Skeletal muscle tissue (tissue), 3 donors: ENCODE measurements at regions not wholly inside any gene's neighbourhood (a gene's known extent, or its start where the extent isn't known, plus 50 kb on each side); places are given as distances from the start of the nearest gene placed in this dataset.
A peak's percentile ranks its signal among the peaks of the same experiment; 100 is the strongest.

Experiments used
- H3K27ac ChIP-seq: one replicate; pipeline ENCODE4 v1.7.0; 2013; ENCODE audit warnings: mild to moderate bottlenecking, low read depth, low read length, inconsistent platforms
- H3K27me3 ChIP-seq, 3 donors: one replicate each; pipeline ENCODE4 v1.7.0; 2013; ENCODE audit warnings: low read length in 3 of 3; ENCODE audit not compliant: control insufficient read depth in 3 of 3, insufficient read depth in 3 of 3
- H3K36me3 ChIP-seq, 3 donors: one replicate each; pipeline ENCODE4 v1.7.0; 2013; ENCODE audit warnings: low read length in 3 of 3; ENCODE audit not compliant: control insufficient read depth in 3 of 3, insufficient read depth in 3 of 3
- H3K4me1 ChIP-seq, 3 donors: one replicate each; pipeline ENCODE4 v1.7.0; 2013; ENCODE audit warnings: low read length in 3 of 3, mild to moderate bottlenecking in 3 of 3; ENCODE audit not compliant: control insufficient read depth in 3 of 3, insufficient read depth in 3 of 3
- H3K4me3 ChIP-seq, 3 donors: one replicate each; pipeline ENCODE4 v1.7.0; 2013; ENCODE audit warnings: low read length in 3 of 3
- H3K9ac ChIP-seq, 3 donors: one replicate each; pipeline ENCODE4 v1.7.0; 2013; ENCODE audit warnings: low read length in 3 of 3, mild to moderate bottlenecking in 3 of 3, moderate library complexity in 2 of 3, low read depth in 1 of 3
- H3K9me3 ChIP-seq, 3 donors: one replicate each; pipeline ENCODE4 v1.7.0; 2013; ENCODE audit warnings: low read length in 3 of 3; ENCODE audit not compliant: control insufficient read depth in 3 of 3
- donor health status: Osteomylitis.

DNA sequence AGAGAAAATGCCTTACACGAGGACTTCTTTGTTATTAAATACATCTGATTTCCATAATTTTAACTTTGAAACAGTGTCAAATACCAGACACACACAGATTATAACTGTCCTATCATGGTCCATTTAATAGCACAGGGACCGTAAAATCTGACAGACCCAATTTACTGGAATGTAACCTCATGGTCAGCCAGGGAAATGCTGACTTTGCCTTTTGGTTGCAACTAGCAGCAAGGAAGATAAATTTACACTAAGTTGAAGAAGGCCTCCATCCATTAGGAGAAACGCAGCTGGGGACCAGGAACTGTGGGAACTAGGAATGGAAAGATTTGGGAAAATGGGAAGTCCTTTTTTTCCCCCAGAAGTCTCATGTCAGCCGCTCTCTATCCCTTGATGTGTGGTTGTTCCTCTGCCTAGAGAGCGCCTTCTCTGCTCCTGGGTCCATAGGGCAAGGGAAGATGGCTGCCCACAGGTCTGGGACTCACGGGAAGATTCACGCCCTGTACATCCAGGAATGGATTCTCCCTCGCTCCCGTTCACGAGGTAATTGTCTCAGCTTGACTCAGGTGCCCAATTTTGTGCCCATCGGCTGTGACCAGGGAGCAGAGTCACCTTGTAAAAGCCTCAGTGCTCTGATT is 74.6 kb upstream of the L3MBTL3 start:
- no peaks in the 10 kb centered on the region for H3K4me1 ChIP-seq
- H3K9ac ChIP-seq, result no peak overlapping the region
- H3K27ac ChIP-seq, result no peak overlapping the region
- H3K9me3 ChIP-seq, result no peaks in the 10 kb centered on the region
- no peaks in the 10 kb centered on the region for H3K36me3 ChIP-seq
- no peak overlapping the region for H3K4me3 ChIP-seq
- peaks cover 0 to 4% (median 0%) of the 10 kb centered on the region in 3 donors for H3K27me3 ChIP-seq

- no peak overlapping the region for H3K4me3 ChIP-seq
- H3K4me1 ChIP-seq, result no peaks in the 10 kb centered on the region
- peaks cover 0 to 4% (median 0%) of the 10 kb centered on the region in 3 donors for H3K27me3 ChIP-seq
- no peak overlapping the region for H3K9ac ChIP-seq
- H3K36me3 ChIP-seq, result no peaks in the 10 kb centered on the region
- H3K27ac ChIP-seq, result no peak overlapping the region
- no peaks in the 10 kb centered on the region for H3K9me3 ChIP-seq
Measured at GRCh38 chr6:129940454-129941195, 77.8 kb upstream of the L3MBTL3 start.

- H3K9ac ChIP-seq, result no peak overlapping the region
- no peaks in the 10 kb centered on the region for H3K9me3 ChIP-seq
- no peaks in the 10 kb centered on the region for H3K36me3 ChIP-seq
- no peaks in the 10 kb centered on the region for H3K4me1 ChIP-seq
- no peak overlapping the region for H3K4me3 ChIP-seq
- no peak overlapping the region for H3K27ac ChIP-seq
- peaks cover 0 to 4% (median 0%) of the 10 kb centered on the region in 3 donors for H3K27me3 ChIP-seq
Measured at GRCh38 chr6:129938249-129939020, 77.3 kb upstream of the TMEM244 start.

GRCh38 chr6:129936329-129937165 is 75.4 kb upstream of the TMEM244 start:
- Histone ChIP-seq H3K4me1 (no peaks in the 10 kb centered on the region), H3K27ac (no peak overlapping the region), H3K4me3 (peak overlapping the region in 2 of 3 donors; percentile 8 to 44), H3K9me3 (no peaks in the 10 kb centered on the region), H3K36me3 (no peaks in the 10 kb centered on the region), H3K9ac (no peak overlapping the region), H3K27me3 (peaks cover 0 to 4% (median 0%) of the 10 kb centered on the region in 3 donors)

DNA sequence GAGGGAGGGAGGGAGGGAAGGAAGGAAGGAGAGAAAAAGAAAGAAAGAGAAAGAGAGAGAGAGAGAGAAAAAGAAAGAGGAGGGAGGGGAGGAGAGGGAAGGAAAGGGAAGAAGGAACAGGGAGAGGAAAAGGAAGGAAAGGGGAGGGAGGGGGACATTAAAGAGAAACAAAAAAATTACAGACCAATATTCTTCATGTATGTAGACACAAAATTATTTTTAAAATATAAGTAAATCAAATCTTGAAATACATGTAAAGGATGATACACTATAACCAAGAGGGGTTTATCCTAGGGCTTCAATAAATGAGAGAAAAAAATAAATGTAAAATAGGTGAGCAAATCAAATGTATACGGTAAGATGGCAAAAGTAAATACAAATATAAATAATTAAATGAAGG is 71.2 kb upstream of the TMEM244 start:
- Histone ChIP-seq H3K9me3 (no peaks in the 10 kb centered on the region), H3K27me3 (no peaks in the 10 kb centered on the region), H3K9ac (no peak overlapping the region), H3K4me1 (no peaks in the 10 kb centered on the region), H3K27ac (no peak overlapping the region), H3K36me3 (no peaks in the 10 kb centered on the region), H3K4me3 (no peak overlapping the region)

DNA sequence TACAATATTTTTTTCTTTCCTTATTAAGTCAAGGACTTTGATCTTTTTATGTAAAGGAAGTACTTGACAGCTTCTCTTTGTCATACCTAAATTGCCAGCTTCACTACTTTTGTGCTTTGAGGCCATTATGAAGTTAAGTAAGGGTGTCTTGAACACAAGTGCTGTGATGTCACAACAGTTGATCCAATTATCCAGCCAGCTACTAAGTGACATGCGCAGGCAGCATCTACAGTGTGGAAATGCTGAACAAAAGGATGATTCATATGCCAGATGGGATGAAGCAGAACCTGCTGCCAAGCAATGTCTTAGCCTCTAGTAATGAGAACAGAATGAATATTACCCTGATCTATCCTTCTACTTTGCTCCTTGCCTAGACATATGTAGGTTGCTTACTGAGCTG is 68.3 kb upstream of the TMEM244 start:
- Histone ChIP-seq H3K9me3 (no peaks in the 10 kb centered on the region), H3K27ac (no peak overlapping the region), H3K4me3 (no peak overlapping the region), H3K9ac (no peak overlapping the region), H3K36me3 (no peaks in the 10 kb centered on the region), H3K4me1 (no peaks in the 10 kb centered on the region), H3K27me3 (no peaks in the 10 kb centered on the region)

DNA sequence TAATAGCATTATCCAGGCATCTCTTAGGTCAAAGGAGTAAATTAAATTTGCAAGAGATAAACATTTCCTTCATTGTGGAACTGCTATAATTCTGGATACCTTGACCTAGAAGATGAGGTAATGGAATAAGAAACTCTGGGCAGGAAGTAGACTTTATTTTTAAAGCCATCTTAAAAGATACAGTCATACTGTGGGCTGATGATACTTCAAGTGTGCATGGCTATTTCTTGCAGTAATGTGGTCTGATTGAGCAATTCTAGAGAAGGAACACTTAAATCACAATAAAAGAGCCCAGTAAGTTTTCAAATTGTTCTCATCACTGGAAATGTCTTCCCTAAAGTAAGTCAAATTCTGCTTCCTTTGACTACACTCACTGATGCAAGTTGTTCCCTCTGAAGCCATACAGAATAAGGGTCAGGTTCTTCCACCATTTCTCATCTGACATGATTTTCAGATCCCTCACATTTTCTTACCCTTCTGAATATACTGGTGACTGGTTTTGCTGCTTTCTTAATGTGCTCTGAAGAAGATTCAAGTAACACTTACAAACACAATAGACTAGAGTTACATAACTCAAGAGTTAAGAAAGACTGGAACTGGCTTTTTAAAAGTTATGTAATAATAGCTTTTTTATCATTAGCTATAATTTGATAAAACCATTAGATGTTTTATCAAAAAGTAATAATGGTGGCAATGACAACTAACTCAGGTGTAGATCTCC is 62.6 kb upstream of the TMEM244 start:
- no peaks in the 10 kb centered on the region for H3K36me3 ChIP-seq
- no peaks in the 10 kb centered on the region for H3K9me3 ChIP-seq
- no peak overlapping the region for H3K27ac ChIP-seq
- no peaks in the 10 kb centered on the region for H3K27me3 ChIP-seq
- no peak overlapping the region for H3K9ac ChIP-seq
- no peak overlapping the region for H3K4me3 ChIP-seq
- no peaks in the 10 kb centered on the region for H3K4me1 ChIP-seq

GRCh38 chr6:129921169-129921817 is 60.2 kb upstream of the TMEM244 start:
- Histone ChIP-seq H3K4me3 (no peak overlapping the region), H3K27me3 (no peaks in the 10 kb centered on the region), H3K36me3 (no peaks in the 10 kb centered on the region), H3K27ac (no peak overlapping the region), H3K9ac (no peak overlapping the region), H3K9me3 (no peaks in the 10 kb centered on the region), H3K4me1 (no peaks in the 10 kb centered on the region)
